ENCODE measurements at regions not wholly inside any gene's neighbourhood (a gene's known extent, or its start where the extent isn't known, plus 50 kb on each side); places are given as distances from the start of the nearest gene placed in this dataset.

- no peak for TF ChIP-seq POLR2AphosphoS5 (IDR thresholded peaks at IDR 0.05; ENCODE audit: low read depth, low read length)
- no peak for TF ChIP-seq POLR2A (IDR thresholded peaks at IDR 0.05; ENCODE audit: low read depth, low read length)
- no peak for TF ChIP-seq TAF1 (IDR thresholded peaks at IDR 0.05; ENCODE audit: borderline replicate concordance, low read depth, low read length)
These were observed 84.3 kb upstream of the CRIM1 start for GRCh38 chr2:36271266-36271665.
